Activated naive CD8-positive, alpha-beta T cell (primary cell): ENCODE measurements at regions not wholly inside any gene's neighbourhood (a gene's known extent, or its start where the extent isn't known, plus 50 kb on each side); places are given as distances from the start of the nearest gene placed in this dataset.
"Not testable (repeated sequence)": the region's sequence is repeated elsewhere in the genome, so short reads cannot be mapped to it uniquely, and the experiment has no call there.

Experiments used
- H3K27ac Mint-ChIP-seq: one replicate; pipeline ENCODE4 v1.8.0; 2021; ENCODE audit warnings: mixed read lengths
- H3K27me3 Mint-ChIP-seq: one replicate; pipeline ENCODE4 v1.8.0; 2021; ENCODE audit warnings: mixed read lengths
- H3K36me3 Mint-ChIP-seq: one replicate; pipeline ENCODE4 v1.8.0; 2021; ENCODE audit warnings: mixed read lengths
- H3K4me1 Mint-ChIP-seq: one replicate; pipeline ENCODE4 v1.8.0; 2021; ENCODE audit warnings: low read depth, mixed read lengths
- H3K4me3 Mint-ChIP-seq: one replicate; pipeline ENCODE4 v1.8.0; 2021; ENCODE audit warnings: mild to moderate bottlenecking, mixed read lengths
- H3K9me3 Mint-ChIP-seq: one replicate; pipeline ENCODE4 v1.8.0; 2021; ENCODE audit warnings: low read depth, mixed read lengths

GRCh38 chr11:115996125-115996807 lies 492.1 kb upstream of the CADM1 start:
- no peaks in the 10 kb centered on the region for H3K9me3 Mint-ChIP-seq
- H3K27me3 Mint-ChIP-seq: peaks cover 9% of the 10 kb centered on the region
- H3K36me3 Mint-ChIP-seq: no peaks in the 10 kb centered on the region
- no peak overlapping the region for H3K27ac Mint-ChIP-seq
- no peaks in the 10 kb centered on the region for H3K4me1 Mint-ChIP-seq
- H3K4me3 Mint-ChIP-seq: no peak overlapping the region

GRCh38 chr11:115993590-115993989 lies 489.4 kb upstream of the CADM1 start:
- Mint-ChIP-seq H3K4me3 (no peak overlapping the region), H3K27me3 (peaks cover 9% of the 10 kb centered on the region), H3K27ac (no peak overlapping the region), H3K9me3 (no peaks in the 10 kb centered on the region), H3K4me1 (no peaks in the 10 kb centered on the region), H3K36me3 (no peaks in the 10 kb centered on the region)

DNA sequence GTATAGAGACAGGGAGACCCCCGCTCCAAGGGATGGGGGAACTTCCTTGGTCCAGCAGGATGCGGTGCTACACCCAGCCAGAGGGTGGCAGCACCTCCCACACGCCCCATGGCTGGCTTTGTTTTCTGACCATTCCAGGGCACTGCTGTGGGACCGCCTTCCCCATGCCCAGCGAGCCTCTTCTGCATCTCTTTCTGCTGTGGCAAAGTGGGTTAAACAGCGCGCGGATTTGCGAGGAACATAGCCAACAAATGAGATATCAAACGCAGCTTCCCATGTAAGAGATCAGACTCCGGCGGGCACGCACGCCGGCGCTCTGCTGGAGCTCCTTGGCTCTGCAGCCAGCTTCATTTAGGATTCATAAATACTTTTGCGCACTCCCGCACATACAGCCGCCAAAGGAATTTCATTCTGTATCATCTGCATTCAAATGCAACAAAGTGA lies 485.8 kb upstream of the CADM1 start:
- Mint-ChIP-seq H3K4me1 (no peaks in the 10 kb centered on the region), H3K27me3 (peaks cover 7% of the 10 kb centered on the region), H3K9me3 (no peaks in the 10 kb centered on the region), H3K4me3 (no peak overlapping the region), H3K27ac (no peak overlapping the region), H3K36me3 (no peaks in the 10 kb centered on the region)

- no peaks in the 10 kb centered on the region for H3K4me1 Mint-ChIP-seq
- no peak overlapping the region for H3K27ac Mint-ChIP-seq
These were observed 481.7 kb upstream of the CADM1 start for GRCh38 chr11:115985896-115986295.

GRCh38 chr11:115984228-115984627 lies 480.0 kb upstream of the CADM1 start:
- Mint-ChIP-seq H3K9me3 (no peaks in the 10 kb centered on the region), H3K4me1 (no peaks in the 10 kb centered on the region), H3K27me3 (no peaks in the 10 kb centered on the region), H3K36me3 (no peaks in the 10 kb centered on the region), H3K27ac (no peak overlapping the region), H3K4me3 (no peak overlapping the region)

More at GRCh38 chr11:115985896-115986295, 481.7 kb upstream of the CADM1 start:
- no peaks in the 10 kb centered on the region for H3K27me3 Mint-ChIP-seq
- no peaks in the 10 kb centered on the region for H3K36me3 Mint-ChIP-seq
- no peaks in the 10 kb centered on the region for H3K9me3 Mint-ChIP-seq
- H3K4me3 Mint-ChIP-seq: no peak overlapping the region

DNA sequence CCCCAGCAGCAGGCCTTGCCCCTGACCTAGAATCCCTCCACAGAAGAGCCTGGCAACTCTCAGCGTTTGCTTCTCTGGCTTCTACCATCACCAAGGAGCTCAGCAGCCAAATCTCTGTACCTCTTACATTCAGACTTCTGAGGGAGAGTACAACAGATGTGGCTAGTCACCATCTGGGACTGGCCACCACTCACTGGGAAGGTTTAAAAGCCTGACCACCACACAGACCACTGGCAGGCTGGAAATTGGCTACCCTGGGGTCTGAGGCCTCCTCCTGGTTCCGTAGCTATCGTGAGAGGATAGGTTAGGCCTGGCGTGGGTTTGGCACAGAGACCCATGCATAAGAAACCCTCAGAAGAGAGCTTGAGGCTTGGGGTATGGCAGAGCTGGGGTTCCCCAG lies 478.5 kb upstream of the CADM1 start:
- no peaks in the 10 kb centered on the region for H3K4me1 Mint-ChIP-seq
- no peaks in the 10 kb centered on the region for H3K36me3 Mint-ChIP-seq
- no peak overlapping the region for H3K27ac Mint-ChIP-seq
- no peak overlapping the region for H3K4me3 Mint-ChIP-seq
- no peaks in the 10 kb centered on the region for H3K27me3 Mint-ChIP-seq
- H3K9me3 Mint-ChIP-seq: no peaks in the 10 kb centered on the region

DNA sequence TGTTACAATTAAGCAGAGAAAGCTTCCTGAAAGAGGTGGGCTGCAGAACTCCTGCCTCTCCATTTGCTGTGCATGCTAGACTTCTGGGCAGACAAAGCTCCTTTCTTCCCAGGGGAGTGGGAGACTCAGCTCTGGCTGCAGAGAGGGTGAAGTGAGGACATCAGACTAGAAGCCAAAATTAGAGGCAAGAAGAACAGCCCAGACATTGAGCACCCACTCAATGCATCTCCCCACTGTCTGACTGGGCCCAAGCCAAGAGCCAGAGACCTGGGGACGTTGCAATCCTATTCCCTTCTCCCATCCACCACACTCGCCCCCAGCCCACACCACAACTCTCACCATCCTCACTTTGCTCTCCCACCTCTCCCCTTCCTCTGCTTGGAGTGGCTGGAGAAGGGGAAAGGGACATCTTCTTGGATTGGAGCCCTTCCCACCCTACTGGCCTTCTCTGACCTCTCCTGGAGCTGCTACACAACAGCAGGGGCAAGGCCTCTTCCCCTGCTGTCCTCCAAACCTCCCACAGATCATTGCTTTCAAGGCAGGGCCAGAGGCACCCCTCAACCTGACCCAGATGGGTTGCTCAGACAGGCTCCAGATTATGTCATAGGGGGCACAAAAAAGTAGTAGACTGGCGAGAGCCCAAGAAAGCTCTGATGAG lies 477.7 kb upstream of the CADM1 start:
- no peaks in the 10 kb centered on the region for H3K4me1 Mint-ChIP-seq
- peaks cover 2% of the 10 kb centered on the region for H3K27me3 Mint-ChIP-seq
- no peak overlapping the region for H3K27ac Mint-ChIP-seq
- no peaks in the 10 kb centered on the region for H3K9me3 Mint-ChIP-seq
- no peaks in the 10 kb centered on the region for H3K36me3 Mint-ChIP-seq
- H3K4me3 Mint-ChIP-seq: no peak overlapping the region

- H3K36me3 Mint-ChIP-seq: no peaks in the 10 kb centered on the region
- H3K4me1 Mint-ChIP-seq: no peaks in the 10 kb centered on the region
- H3K27ac Mint-ChIP-seq: no peak overlapping the region
- peaks cover 5% of the 10 kb centered on the region for H3K27me3 Mint-ChIP-seq
- H3K9me3 Mint-ChIP-seq: no peaks in the 10 kb centered on the region
- H3K4me3 Mint-ChIP-seq: no peak overlapping the region
These were observed 476.9 kb upstream of the CADM1 start for GRCh38 chr11:115981104-115981481.

DNA sequence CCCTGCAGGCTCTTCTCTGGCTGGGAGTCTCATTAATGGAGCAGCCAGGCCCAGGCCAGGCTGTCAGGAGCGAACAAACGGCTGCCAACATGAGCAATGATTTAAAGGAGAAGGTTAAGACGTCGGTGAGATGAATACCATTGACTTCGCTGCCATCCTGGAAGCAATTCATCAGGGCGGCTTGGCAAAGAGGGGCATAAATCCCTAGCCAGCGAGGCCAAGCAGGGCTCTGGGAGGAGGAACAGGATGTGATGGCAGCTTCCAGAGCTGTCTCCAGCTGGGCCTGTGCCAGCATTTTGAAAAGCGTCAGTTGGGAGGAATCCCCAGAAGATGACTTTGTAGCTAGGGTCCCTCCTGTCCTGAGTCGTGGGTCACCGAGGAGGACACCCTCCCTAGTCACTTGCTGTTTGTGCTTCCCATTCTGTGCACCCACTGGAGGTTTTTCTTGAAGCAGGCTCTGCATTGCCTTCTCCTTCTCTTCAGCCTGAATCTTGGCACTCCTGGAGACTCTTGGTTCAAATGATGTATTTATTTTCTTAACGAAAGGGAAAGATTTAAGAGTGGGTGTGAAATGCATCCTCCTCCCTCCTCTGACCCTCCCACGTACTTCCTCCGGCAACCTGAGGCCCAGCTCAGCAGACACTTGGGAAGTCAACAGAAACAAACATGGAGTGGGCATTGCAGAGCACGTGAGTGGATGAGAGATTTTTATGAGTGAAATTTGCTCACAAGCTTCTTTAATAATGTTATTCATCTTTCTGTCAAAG lies 476.3 kb upstream of the CADM1 start:
- Mint-ChIP-seq H3K27ac (no peak overlapping the region), H3K27me3 (peaks cover 8% of the 10 kb centered on the region), H3K36me3 (no peaks in the 10 kb centered on the region), H3K4me1 (no peaks in the 10 kb centered on the region), H3K4me3 (no peak overlapping the region), H3K9me3 (no peaks in the 10 kb centered on the region)

- Mint-ChIP-seq H3K27me3 (peaks cover 13% of the 10 kb centered on the region), H3K27ac (no peak overlapping the region)
These were observed 470.5 kb upstream of the CADM1 start for GRCh38 chr11:115974703-115975102.

GRCh38 chr11:115967203-115967602 lies 463.0 kb upstream of the CADM1 start:
- not testable (repeated sequence) for H3K4me3 Mint-ChIP-seq, H3K4me1 Mint-ChIP-seq, H3K27ac Mint-ChIP-seq, H3K27me3 Mint-ChIP-seq, H3K9me3 Mint-ChIP-seq, H3K36me3 Mint-ChIP-seq

More at GRCh38 chr11:115974703-115975102, 470.5 kb upstream of the CADM1 start:
- peaks cover 5% of the 10 kb centered on the region for H3K4me1 Mint-ChIP-seq
- no peaks in the 10 kb centered on the region for H3K36me3 Mint-ChIP-seq
- H3K4me3 Mint-ChIP-seq: no peak overlapping the region
- peaks cover 1% of the 10 kb centered on the region for H3K9me3 Mint-ChIP-seq

GRCh38 chr11:115965767-115966504 lies 461.7 kb upstream of the CADM1 start:
- Mint-ChIP-seq H3K36me3 (no peaks in the 10 kb centered on the region), H3K27me3 (no peaks in the 10 kb centered on the region), H3K4me1 (no peaks in the 10 kb centered on the region), H3K27ac (no peak overlapping the region), H3K4me3 (no peak overlapping the region), H3K9me3 (peaks cover 4% of the 10 kb centered on the region)

- H3K27me3 Mint-ChIP-seq: no peaks in the 10 kb centered on the region
- no peak overlapping the region for H3K27ac Mint-ChIP-seq
- no peaks in the 10 kb centered on the region for H3K36me3 Mint-ChIP-seq
- H3K9me3 Mint-ChIP-seq: no peaks in the 10 kb centered on the region
- H3K4me3 Mint-ChIP-seq: no peak overlapping the region
- H3K4me1 Mint-ChIP-seq: no peaks in the 10 kb centered on the region
These were observed 459.9 kb upstream of the CADM1 start for GRCh38 chr11:115964091-115964490.

DNA sequence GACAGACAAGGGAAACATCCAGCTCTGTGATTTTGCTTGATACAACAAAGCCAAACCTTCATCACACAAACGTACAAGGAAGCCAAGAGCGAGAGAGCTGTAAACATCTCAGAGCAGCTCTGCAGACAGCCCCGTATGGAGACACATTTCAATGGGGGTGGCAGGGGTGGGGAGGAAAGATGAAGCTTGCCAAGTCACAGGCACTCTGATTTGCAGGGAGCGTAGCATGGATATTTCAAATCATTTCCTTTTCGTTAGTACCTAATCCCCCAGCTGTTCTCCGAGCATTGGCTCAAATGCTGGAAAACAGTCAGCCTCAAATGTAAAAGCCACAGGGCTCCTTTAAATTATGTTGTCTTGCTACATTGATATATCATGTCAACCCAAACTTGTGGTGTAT lies 458.9 kb upstream of the CADM1 start:
- Mint-ChIP-seq H3K36me3 (no peaks in the 10 kb centered on the region), H3K27ac (no peak overlapping the region), H3K4me1 (no peaks in the 10 kb centered on the region), H3K4me3 (no peak overlapping the region), H3K9me3 (no peaks in the 10 kb centered on the region), H3K27me3 (peaks cover 1% of the 10 kb centered on the region)
